HPDE6-E6E7 (cell line): ENCODE measurements at regions not wholly inside any gene's neighbourhood (a gene's known extent, or its start where the extent isn't known, plus 50 kb on each side); places are given as distances from the start of the nearest gene placed in this dataset.

Source experiments
- DNase-seq: peaks from one replicate; pipeline ENCODE4 v3.0.0; 2011; ENCODE audit warnings: missing footprints; ENCODE audit errors: extremely low spot score

GRCh38 chr5:135662061-135662481 lies 83.3 kb upstream of the CXCL14 start:
- DNase-seq: no peak

- DNase-seq: no peak
Measured at GRCh38 chr5:135660826-135661575, 82.2 kb upstream of the CXCL14 start.

- no peak for DNase-seq
Measured at GRCh38 chr5:135657536-135658305, 78.9 kb upstream of the CXCL14 start.

- no peak for DNase-seq
Measured at GRCh38 chr5:135655468-135655815, 76.7 kb upstream of the CXCL14 start.

- no peak for DNase-seq
Measured at GRCh38 chr5:135654761-135655467, 76.1 kb upstream of the CXCL14 start.

- DNase-seq: peak; percentile 96
Measured at GRCh38 chr5:135651156-135651555, 72.4 kb upstream of the CXCL14 start.

GRCh38 chr5:135650081-135650480 lies 71.3 kb upstream of the CXCL14 start:
- peak; percentile 21 for DNase-seq

- no peak for DNase-seq
Measured at GRCh38 chr5:135649435-135649834, 70.6 kb upstream of the CXCL14 start.

GRCh38 chr5:135648116-135648515 lies 69.3 kb upstream of the CXCL14 start:
- no peak for DNase-seq

GRCh38 chr5:135645336-135646180 lies 66.8 kb upstream of the CXCL14 start:
- DNase-seq: no peak

- no peak for DNase-seq
Measured at GRCh38 chr5:135644816-135645215, 66.0 kb upstream of the CXCL14 start.

- DNase-seq: no peak
Measured at GRCh38 chr5:135643881-135644766, 65.3 kb upstream of the CXCL14 start.

GRCh38 chr5:135642934-135643333 lies 64.1 kb upstream of the CXCL14 start:
- DNase-seq: no peak

GRCh38 chr5:135642488-135642870 lies 63.7 kb upstream of the CXCL14 start:
- no peak for DNase-seq

- DNase-seq: no peak
Measured at GRCh38 chr5:135641734-135642487, 63.1 kb upstream of the CXCL14 start.

GRCh38 chr5:135641319-135641718 lies 62.5 kb upstream of the CXCL14 start:
- DNase-seq: no peak

GRCh38 chr5:135635451-135635850 lies 56.7 kb upstream of the CXCL14 start:
- no peak for DNase-seq

GRCh38 chr5:135632798-135633197 lies 54.0 kb upstream of the CXCL14 start:
- no peak for DNase-seq

GRCh38 chr5:135631391-135631790 lies 52.6 kb upstream of the CXCL14 start:
- DNase-seq: no peak

- no peak for DNase-seq
Measured at GRCh38 chr5:135629666-135630065, 50.9 kb upstream of the CXCL14 start.
